Inferior parietal cortex (tissue), 1 donor: ENCODE measurements at regions not wholly inside any gene's neighbourhood (a gene's known extent, or its start where the extent isn't known, plus 50 kb on each side); places are given as distances from the start of the nearest gene placed in this dataset.
"Not testable (repeated sequence)": the region's sequence is repeated elsewhere in the genome, so short reads cannot be mapped to it uniquely, and the experiment has no call there.

Experiments used
- DNase-seq: peaks from one replicate; pipeline ENCODE4 v3.0.0-alpha.2; 2016; ENCODE audit errors: extremely low spot score

- no peak for DNase-seq
Measured at GRCh38 chr10:18868919-18869318, 179.7 kb upstream of the MALRD1 start.

- no peak for DNase-seq
Measured at GRCh38 chr10:18875477-18875876, 173.1 kb upstream of the MALRD1 start.

GRCh38 chr10:18879284-18879683, 169.3 kb upstream of the MALRD1 start:
- no peak for DNase-seq

- no peak for DNase-seq
Measured at GRCh38 chr10:18880530-18880929, 168.1 kb upstream of the MALRD1 start.

- DNase-seq = no peak
Measured at GRCh38 chr10:18886102-18886501, 162.5 kb upstream of the MALRD1 start.

- DNase-seq = no peak
Measured at GRCh38 chr10:18906636-18907035, 142.0 kb upstream of the MALRD1 start.

- DNase-seq = not testable (repeated sequence)
Measured at GRCh38 chr10:18917431-18917830, 131.2 kb upstream of the MALRD1 start.

- no peak for DNase-seq
Measured at GRCh38 chr10:18918532-18918931, 130.1 kb upstream of the MALRD1 start.

- DNase-seq = no peak
Measured at GRCh38 chr10:18949391-18949790, 99.2 kb upstream of the MALRD1 start.

- not testable (repeated sequence) for DNase-seq
Measured at GRCh38 chr10:18951072-18951823, 97.4 kb upstream of the MALRD1 start.

- DNase-seq = no peak
Measured at GRCh38 chr10:18955061-18955460, 93.5 kb upstream of the MALRD1 start.

- DNase-seq = no peak
Measured at GRCh38 chr10:18959369-18959768, 89.2 kb upstream of the MALRD1 start.

- no peak for DNase-seq
Measured at GRCh38 chr10:18960466-18961079, 88.0 kb upstream of the MALRD1 start.

GRCh38 chr10:18968159-18968558, 80.4 kb upstream of the MALRD1 start:
- no peak for DNase-seq

GRCh38 chr10:18976696-18977251, 71.8 kb upstream of the MALRD1 start:
- DNase-seq = no peak

GRCh38 chr10:18980089-18980629, 68.4 kb upstream of the MALRD1 start:
- DNase-seq = no peak

- no peak for DNase-seq
Measured at GRCh38 chr10:18984531-18984930, 64.1 kb upstream of the MALRD1 start.

GRCh38 chr10:18988338-18988737, 60.3 kb upstream of the MALRD1 start:
- no peak for DNase-seq
